ENCODE measurements at regions not wholly inside any gene's neighbourhood (a gene's known extent, or its start where the extent isn't known, plus 50 kb on each side); places are given as distances from the start of the nearest gene placed in this dataset.

DNA sequence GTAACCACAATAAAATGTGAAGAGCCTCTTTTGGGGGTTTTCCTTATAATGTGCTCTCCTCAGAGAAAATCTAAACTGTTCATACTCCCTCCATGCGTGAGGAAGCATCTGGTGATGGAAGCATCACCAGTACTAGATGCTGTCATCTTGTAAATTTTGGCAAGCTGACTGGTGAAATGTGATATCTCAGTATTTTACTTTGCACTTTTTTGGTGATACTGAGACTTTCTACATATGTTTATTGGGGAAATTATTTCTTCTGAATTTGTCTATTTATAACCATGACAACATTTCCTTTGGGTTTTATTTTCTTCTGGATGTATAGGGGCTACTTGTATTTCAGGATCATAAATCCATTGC lies 95.9 kb upstream of the DLGAP1 start:
- TF ChIP-seq ZBTB7A (IDR thresholded peaks at IDR 0.05; ENCODE audit: low read depth): no peak
- TF ChIP-seq YY1 (IDR thresholded peaks at IDR 0.05; ENCODE audit: low read depth): no peak
- no peak for TF ChIP-seq NFIC (IDR thresholded peaks at IDR 0.05)
- TF ChIP-seq EP300 (IDR thresholded peaks at IDR 0.05; ENCODE audit: borderline replicate concordance): no peak
- no peak for TF ChIP-seq CREB1 (IDR thresholded peaks at IDR 0.05; ENCODE audit: low read depth)
- TF ChIP-seq, protein P1, sequence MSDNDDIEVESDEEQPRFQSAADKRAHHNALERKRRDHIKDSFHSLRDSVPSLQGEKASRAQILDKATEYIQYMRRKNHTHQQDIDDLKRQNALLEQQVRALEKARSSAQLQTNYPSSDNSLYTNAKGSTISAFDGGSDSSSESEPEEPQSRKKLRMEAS (IDR thresholded peaks at IDR 0.05): no peak
- TF ChIP-seq CEBPB (IDR thresholded peaks at IDR 0.05): no peak
- no peak for TF ChIP-seq EGR1 (IDR thresholded peaks at IDR 0.05)
- TF ChIP-seq, protein P2, sequence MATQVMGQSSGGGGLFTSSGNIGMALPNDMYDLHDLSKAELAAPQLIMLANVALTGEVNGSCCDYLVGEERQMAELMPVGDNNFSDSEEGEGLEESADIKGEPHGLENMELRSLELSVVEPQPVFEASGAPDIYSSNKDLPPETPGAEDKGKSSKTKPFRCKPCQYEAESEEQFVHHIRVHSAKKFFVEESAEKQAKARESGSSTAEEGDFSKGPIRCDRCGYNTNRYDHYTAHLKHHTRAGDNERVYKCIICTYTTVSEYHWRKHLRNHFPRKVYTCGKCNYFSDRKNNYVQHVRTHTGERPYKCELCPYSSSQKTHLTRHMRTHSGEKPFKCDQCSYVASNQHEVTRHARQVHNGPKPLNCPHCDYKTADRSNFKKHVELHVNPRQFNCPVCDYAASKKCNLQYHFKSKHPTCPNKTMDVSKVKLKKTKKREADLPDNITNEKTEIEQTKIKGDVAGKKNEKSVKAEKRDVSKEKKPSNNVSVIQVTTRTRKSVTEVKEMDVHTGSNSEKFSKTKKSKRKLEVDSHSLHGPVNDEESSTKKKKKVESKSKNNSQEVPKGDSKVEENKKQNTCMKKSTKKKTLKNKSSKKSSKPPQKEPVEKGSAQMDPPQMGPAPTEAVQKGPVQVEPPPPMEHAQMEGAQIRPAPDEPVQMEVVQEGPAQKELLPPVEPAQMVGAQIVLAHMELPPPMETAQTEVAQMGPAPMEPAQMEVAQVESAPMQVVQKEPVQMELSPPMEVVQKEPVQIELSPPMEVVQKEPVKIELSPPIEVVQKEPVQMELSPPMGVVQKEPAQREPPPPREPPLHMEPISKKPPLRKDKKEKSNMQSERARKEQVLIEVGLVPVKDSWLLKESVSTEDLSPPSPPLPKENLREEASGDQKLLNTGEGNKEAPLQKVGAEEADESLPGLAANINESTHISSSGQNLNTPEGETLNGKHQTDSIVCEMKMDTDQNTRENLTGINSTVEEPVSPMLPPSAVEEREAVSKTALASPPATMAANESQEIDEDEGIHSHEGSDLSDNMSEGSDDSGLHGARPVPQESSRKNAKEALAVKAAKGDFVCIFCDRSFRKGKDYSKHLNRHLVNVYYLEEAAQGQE (IDR thresholded peaks at IDR 0.05; ENCODE audit: low read depth): no peak
- TF ChIP-seq FOXM1 (IDR thresholded peaks at IDR 0.05; ENCODE audit: borderline replicate concordance, low read depth): no peak
- no peak for TF ChIP-seq RAD21 (IDR thresholded peaks at IDR 0.05; ENCODE audit: low read depth)
